T-helper 1 cell treated with Interleukin-12 subunit alpha and Interleukin-12 subunit beta and Interleukin-4 antibody, amounts not matched to agents 30 μg/mL and 1 μg/mL, for 36 hours (primary cell): ENCODE measurements at regions not wholly inside any gene's neighbourhood (a gene's known extent, or its start where the extent isn't known, plus 50 kb on each side); places are given as distances from the start of the nearest gene placed in this dataset.
"Not testable (repeated sequence)": the region's sequence is repeated elsewhere in the genome, so short reads cannot be mapped to it uniquely, and the experiment has no call there.

Experiments
- H3K27ac Mint-ChIP-seq: one replicate; pipeline ENCODE4 v1.8.0; 2021; ENCODE audit warnings: mild to moderate bottlenecking, mixed read lengths
- H3K27me3 Mint-ChIP-seq: one replicate; pipeline ENCODE4 v1.8.0; 2021; ENCODE audit warnings: low read depth, mixed read lengths
- H3K36me3 Mint-ChIP-seq: one replicate; pipeline ENCODE4 v1.8.0; 2021; ENCODE audit warnings: low read depth, mixed read lengths
- H3K4me1 Mint-ChIP-seq: one replicate; pipeline ENCODE4 v1.8.0; 2021; ENCODE audit warnings: low read depth, mixed read lengths
- H3K4me3 Mint-ChIP-seq: one replicate; pipeline ENCODE4 v1.8.0; 2021; ENCODE audit warnings: mild to moderate bottlenecking, moderate library complexity, mixed read lengths
- H3K9me3 Mint-ChIP-seq: one replicate; pipeline ENCODE4 v1.8.0; 2021; ENCODE audit warnings: mixed read lengths

GRCh38 chr21:5975719-5976118, 4545.7 kb upstream of the TPTE start:
- not testable (repeated sequence) for H3K4me1 Mint-ChIP-seq, H3K36me3 Mint-ChIP-seq, H3K27ac Mint-ChIP-seq, H3K27me3 Mint-ChIP-seq, H3K9me3 Mint-ChIP-seq, H3K4me3 Mint-ChIP-seq

GRCh38 chr21:5997586-5997985, 4523.8 kb upstream of the TPTE start:
- not testable (repeated sequence) for H3K4me3 Mint-ChIP-seq, H3K9me3 Mint-ChIP-seq, H3K4me1 Mint-ChIP-seq, H3K27ac Mint-ChIP-seq, H3K36me3 Mint-ChIP-seq, H3K27me3 Mint-ChIP-seq

- not testable (repeated sequence) for H3K4me3 Mint-ChIP-seq, H3K4me1 Mint-ChIP-seq, H3K9me3 Mint-ChIP-seq, H3K27ac Mint-ChIP-seq, H3K27me3 Mint-ChIP-seq, H3K36me3 Mint-ChIP-seq
Measured at GRCh38 chr21:6015422-6016057, 4505.8 kb upstream of the TPTE start.

- H3K4me1 Mint-ChIP-seq, H3K27me3 Mint-ChIP-seq, H3K4me3 Mint-ChIP-seq, H3K27ac Mint-ChIP-seq, H3K36me3 Mint-ChIP-seq, H3K9me3 Mint-ChIP-seq: not testable (repeated sequence)
Measured at GRCh38 chr21:6020460-6020859, 4500.9 kb upstream of the TPTE start.

GRCh38 chr21:6020953-6021716, 4500.2 kb upstream of the TPTE start:
- H3K9me3 Mint-ChIP-seq, H3K4me3 Mint-ChIP-seq, H3K27me3 Mint-ChIP-seq, H3K36me3 Mint-ChIP-seq, H3K27ac Mint-ChIP-seq, H3K4me1 Mint-ChIP-seq: not testable (repeated sequence)

- H3K9me3 Mint-ChIP-seq, H3K4me1 Mint-ChIP-seq, H3K36me3 Mint-ChIP-seq, H3K27me3 Mint-ChIP-seq, H3K4me3 Mint-ChIP-seq, H3K27ac Mint-ChIP-seq: not testable (repeated sequence)
Measured at GRCh38 chr21:6021717-6022270, 4499.6 kb upstream of the TPTE start.

GRCh38 chr21:6023331-6023730, 4498.1 kb upstream of the TPTE start:
- H3K27ac Mint-ChIP-seq, H3K4me3 Mint-ChIP-seq, H3K4me1 Mint-ChIP-seq, H3K27me3 Mint-ChIP-seq, H3K9me3 Mint-ChIP-seq, H3K36me3 Mint-ChIP-seq: not testable (repeated sequence)

GRCh38 chr21:6025139-6025538, 4496.2 kb upstream of the TPTE start:
- not testable (repeated sequence) for H3K27ac Mint-ChIP-seq, H3K4me1 Mint-ChIP-seq, H3K36me3 Mint-ChIP-seq, H3K27me3 Mint-ChIP-seq, H3K9me3 Mint-ChIP-seq, H3K4me3 Mint-ChIP-seq

GRCh38 chr21:6027497-6027896, 4493.9 kb upstream of the TPTE start:
- H3K36me3 Mint-ChIP-seq, H3K4me1 Mint-ChIP-seq, H3K27ac Mint-ChIP-seq, H3K4me3 Mint-ChIP-seq, H3K27me3 Mint-ChIP-seq, H3K9me3 Mint-ChIP-seq: not testable (repeated sequence)

- not testable (repeated sequence) for H3K36me3 Mint-ChIP-seq, H3K9me3 Mint-ChIP-seq, H3K4me3 Mint-ChIP-seq, H3K27ac Mint-ChIP-seq, H3K4me1 Mint-ChIP-seq, H3K27me3 Mint-ChIP-seq
Measured at GRCh38 chr21:6034124-6034678, 4487.2 kb upstream of the TPTE start.

GRCh38 chr21:6034820-6035473, 4486.4 kb upstream of the TPTE start:
- H3K4me3 Mint-ChIP-seq, H3K27me3 Mint-ChIP-seq, H3K9me3 Mint-ChIP-seq, H3K27ac Mint-ChIP-seq, H3K4me1 Mint-ChIP-seq, H3K36me3 Mint-ChIP-seq: not testable (repeated sequence)

GRCh38 chr21:6035474-6036155, 4485.8 kb upstream of the TPTE start:
- not testable (repeated sequence) for H3K36me3 Mint-ChIP-seq, H3K9me3 Mint-ChIP-seq, H3K27ac Mint-ChIP-seq, H3K4me3 Mint-ChIP-seq, H3K27me3 Mint-ChIP-seq, H3K4me1 Mint-ChIP-seq

- H3K9me3 Mint-ChIP-seq, H3K4me1 Mint-ChIP-seq, H3K27ac Mint-ChIP-seq, H3K36me3 Mint-ChIP-seq, H3K27me3 Mint-ChIP-seq, H3K4me3 Mint-ChIP-seq: not testable (repeated sequence)
Measured at GRCh38 chr21:6039224-6039623, 4482.2 kb upstream of the TPTE start.

GRCh38 chr21:6040095-6040494, 4481.3 kb upstream of the TPTE start:
- not testable (repeated sequence) for H3K27ac Mint-ChIP-seq, H3K36me3 Mint-ChIP-seq, H3K9me3 Mint-ChIP-seq, H3K4me1 Mint-ChIP-seq, H3K4me3 Mint-ChIP-seq, H3K27me3 Mint-ChIP-seq
